ENCODE measurements at regions not wholly inside any gene's neighbourhood (a gene's known extent, or its start where the extent isn't known, plus 50 kb on each side); places are given as distances from the start of the nearest gene placed in this dataset.
"Not testable (repeated sequence)": the region's sequence is repeated elsewhere in the genome, so short reads cannot be mapped to it uniquely, and the experiment has no call there.

GRCh38 chr4:127529879-127530278 is 102.9 kb upstream of the INTU start:
- not testable (repeated sequence) for DNase-seq

- no peak for DNase-seq
Observed at GRCh38 chr4:127533028-127533700, 99.6 kb upstream of the INTU start.

GRCh38 chr4:127534041-127534825 is 98.5 kb upstream of the INTU start:
- DNase-seq, result no peak

GRCh38 chr4:127538016-127538415 is 94.7 kb upstream of the INTU start:
- DNase-seq, result no peak

- no peak for DNase-seq
Observed at GRCh38 chr4:127540497-127541025, 92.2 kb upstream of the INTU start.

- no peak for DNase-seq
Observed at GRCh38 chr4:127545271-127545670, 87.5 kb upstream of the INTU start.

- no peak for DNase-seq
Observed at GRCh38 chr4:127548990-127549925, 83.5 kb upstream of the INTU start.

GRCh38 chr4:127555106-127555505 is 77.7 kb upstream of the INTU start:
- DNase-seq, result no peak

- no peak for DNase-seq
Observed at GRCh38 chr4:127558088-127558487, 74.7 kb upstream of the INTU start.

- DNase-seq, result no peak
Observed at GRCh38 chr4:127558489-127559407, 74.0 kb upstream of the INTU start.

GRCh38 chr4:127559981-127560380 is 72.8 kb upstream of the INTU start:
- DNase-seq, result no peak

GRCh38 chr4:127560755-127561154 is 72.0 kb upstream of the INTU start:
- no peak for DNase-seq

- no peak for DNase-seq
Observed at GRCh38 chr4:127574643-127575042, 58.1 kb upstream of the INTU start.

GRCh38 chr4:127575888-127576287 is 56.9 kb upstream of the INTU start:
- DNase-seq, result no peak

GRCh38 chr4:127578491-127578890 is 54.3 kb upstream of the INTU start:
- DNase-seq, result no peak

GRCh38 chr4:127578967-127579366 is 53.8 kb upstream of the INTU start:
- no peak for DNase-seq

- no peak for DNase-seq
Observed at GRCh38 chr4:127579821-127580220, 52.9 kb upstream of the INTU start.

GRCh38 chr4:127580300-127580699 is 52.5 kb upstream of the INTU start:
- DNase-seq, result no peak

- DNase-seq, result no peak
Observed at GRCh38 chr4:127580891-127581290, 51.9 kb upstream of the INTU start.
